SK-MEL-5 (cell line): ENCODE measurements at regions not wholly inside any gene's neighbourhood (a gene's known extent, or its start where the extent isn't known, plus 50 kb on each side); places are given as distances from the start of the nearest gene placed in this dataset.

Experiments
- DNase-seq: peaks from one replicate; pipeline ENCODE4 v3.0.0-alpha.2; 2016; ENCODE audit warnings: low read depth, low spot score
- in situ Hi-C: cut with HindIII; loops from 2 replicates; pipeline ENCODE4 v1.10.0; 2016; ENCODE audit warnings: low sequenced_read_pairs, high pct_unique_total_duplicates, low pct_unique_long_range_greater_than_20kb

- DNase-seq = no peak
- in situ Hi-C loops = no loop called here
Observed at GRCh38 chrX:97666890-97667289, 783.2 kb downstream of the RPA4 start.

GRCh38 chrX:97668126-97668525, 784.4 kb downstream of the RPA4 start:
- DNase-seq = no peak

GRCh38 chrX:97672138-97672537, 788.4 kb downstream of the RPA4 start:
- DNase-seq = no peak
- in situ Hi-C loops = no loop called here

More at GRCh38 chrX:97668126-97668525, 784.4 kb downstream of the RPA4 start:
- in situ Hi-C loops = no loop called here

DNA sequence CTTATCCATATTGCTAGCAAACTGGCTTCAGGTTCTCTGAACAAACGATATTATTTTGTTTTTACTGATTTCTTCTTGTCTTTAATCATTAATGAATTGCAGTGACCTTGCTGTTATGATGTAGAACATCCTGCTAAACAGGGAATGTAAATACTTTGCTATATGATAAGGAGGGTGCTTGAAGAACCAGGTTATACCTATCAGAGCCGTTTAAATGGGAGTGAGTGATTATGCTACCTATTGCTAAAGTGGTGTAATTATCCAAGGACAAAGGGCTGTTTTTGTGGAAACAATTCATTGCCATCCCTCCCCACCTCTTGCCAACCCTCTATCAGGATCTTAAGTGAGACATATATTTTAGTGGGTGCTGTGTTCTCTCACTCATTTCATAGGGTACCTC, 788.9 kb downstream of the RPA4 start:
- in situ Hi-C loops = no loop called here
- DNase-seq = no peak

- DNase-seq = no peak
- in situ Hi-C loops = no loop called here
Observed at GRCh38 chrX:97673135-97673534, 789.4 kb downstream of the RPA4 start.

GRCh38 chrX:97682991-97683840, 799.5 kb downstream of the RPA4 start:
- DNase-seq = no peak
- in situ Hi-C loops = no loop called here

DNA sequence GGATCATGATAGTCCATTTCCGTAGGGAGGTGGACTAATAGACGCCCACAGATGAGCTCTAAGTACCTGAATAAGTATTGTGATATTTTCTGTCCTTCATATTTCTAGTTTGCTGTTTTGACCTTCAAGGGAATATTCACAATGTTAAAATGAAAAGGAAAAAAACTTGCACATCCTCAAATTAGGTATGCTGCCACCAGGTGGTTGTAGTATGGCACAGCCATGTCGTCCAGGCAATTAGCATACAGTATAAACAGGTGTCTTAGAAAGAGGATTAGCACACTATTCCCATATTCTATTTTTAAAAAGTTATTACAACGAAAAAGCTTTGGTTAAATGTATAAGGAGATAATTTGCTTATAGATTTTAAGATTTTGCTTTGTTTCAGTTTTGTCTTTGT, 802.0 kb downstream of the RPA4 start:
- in situ Hi-C loops = no loop called here
- DNase-seq = peak; percentile 60

DNA sequence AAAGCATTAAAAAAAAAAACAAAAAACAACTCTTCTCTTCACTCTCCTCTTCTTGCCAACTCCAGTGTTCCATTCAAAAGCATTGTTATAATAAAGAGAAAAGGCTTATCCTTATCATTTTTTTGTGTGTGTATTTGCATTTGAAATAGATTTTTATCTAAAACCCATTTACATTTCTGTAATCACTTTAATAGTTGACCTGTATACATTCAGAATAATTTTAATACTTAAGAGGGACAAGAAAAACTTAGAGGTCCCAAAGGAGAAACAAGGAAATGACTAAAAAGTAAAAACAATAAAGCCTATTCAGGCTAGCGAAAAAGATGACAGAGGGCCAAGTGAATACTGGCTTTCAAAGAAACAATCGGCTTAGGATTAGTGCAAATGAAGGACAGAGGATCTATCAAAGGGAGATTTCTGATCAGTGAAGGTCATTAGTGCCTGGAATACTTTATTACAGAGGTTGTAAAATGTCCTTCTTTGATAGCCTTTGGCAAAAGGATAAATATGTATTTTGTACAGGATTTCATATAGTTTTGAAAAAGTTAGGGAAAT, 808.3 kb downstream of the RPA4 start:
- in situ Hi-C loops = no loop called here
- peak; percentile 68 for DNase-seq

GRCh38 chrX:97692575-97692974, 808.9 kb downstream of the RPA4 start:
- in situ Hi-C loops = no loop called here
- DNase-seq = peak; percentile 7

DNA sequence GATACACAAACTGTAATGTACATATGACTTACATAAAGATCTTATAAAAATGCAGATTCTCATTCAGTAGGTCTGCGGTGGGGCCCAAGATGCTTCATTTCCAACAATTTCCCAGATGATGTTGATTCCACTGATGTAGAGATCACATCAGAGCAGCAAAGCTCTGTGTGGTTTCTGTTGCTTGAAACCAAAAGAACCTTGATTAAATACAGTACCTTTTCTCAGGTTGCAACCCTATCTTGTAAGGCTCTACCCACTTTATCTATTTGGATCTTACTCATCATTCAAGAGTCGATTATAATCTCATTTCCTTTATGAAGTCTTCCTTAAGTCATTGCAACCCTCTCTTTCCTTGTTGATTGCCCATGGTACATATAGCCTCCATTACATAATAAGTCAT, 816.8 kb downstream of the RPA4 start:
- DNase-seq = no peak
- in situ Hi-C loops = no loop called here

- no peak for DNase-seq
- in situ Hi-C loops = no loop called here
Observed at GRCh38 chrX:97704474-97704873, 820.8 kb downstream of the RPA4 start.

- in situ Hi-C loops = no loop called here
Observed at GRCh38 chrX:97704881-97705280, 821.2 kb downstream of the RPA4 start.

GRCh38 chrX:97705936-97706335, 822.2 kb downstream of the RPA4 start:
- no peak for DNase-seq
- in situ Hi-C loops = no loop called here

More at GRCh38 chrX:97704881-97705280, 821.2 kb downstream of the RPA4 start:
- DNase-seq = no peak

GRCh38 chrX:97714072-97714471, 830.4 kb downstream of the RPA4 start:
- DNase-seq = no peak
- in situ Hi-C loops = no loop called here

DNA sequence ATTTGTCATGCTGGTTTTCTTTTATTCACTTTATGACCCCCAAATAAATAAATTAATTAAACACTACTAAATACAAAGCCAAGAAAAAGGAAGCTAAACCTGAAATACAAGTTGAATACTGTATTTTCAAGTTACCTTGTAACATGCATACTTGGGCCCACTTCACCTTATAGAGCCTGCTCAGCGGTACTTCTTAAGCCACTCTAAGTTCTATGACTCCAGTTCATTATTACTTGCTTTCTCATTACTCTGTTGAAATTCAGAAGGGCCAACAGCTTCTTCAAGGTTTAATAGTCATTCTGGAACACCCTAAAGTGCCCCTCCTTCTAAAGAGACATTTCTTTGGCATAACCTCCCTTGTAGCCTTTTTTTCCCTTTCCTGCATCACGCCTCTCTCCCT, 844.5 kb downstream of the RPA4 start:
- DNase-seq = no peak
- in situ Hi-C loops = no loop called here

- in situ Hi-C loops = no loop called here
- DNase-seq = no peak
Observed at GRCh38 chrX:97740044-97740443, 856.3 kb downstream of the RPA4 start.

- in situ Hi-C loops = no loop called here
- DNase-seq = no peak
Observed at GRCh38 chrX:97740886-97741285, 857.2 kb downstream of the RPA4 start.

DNA sequence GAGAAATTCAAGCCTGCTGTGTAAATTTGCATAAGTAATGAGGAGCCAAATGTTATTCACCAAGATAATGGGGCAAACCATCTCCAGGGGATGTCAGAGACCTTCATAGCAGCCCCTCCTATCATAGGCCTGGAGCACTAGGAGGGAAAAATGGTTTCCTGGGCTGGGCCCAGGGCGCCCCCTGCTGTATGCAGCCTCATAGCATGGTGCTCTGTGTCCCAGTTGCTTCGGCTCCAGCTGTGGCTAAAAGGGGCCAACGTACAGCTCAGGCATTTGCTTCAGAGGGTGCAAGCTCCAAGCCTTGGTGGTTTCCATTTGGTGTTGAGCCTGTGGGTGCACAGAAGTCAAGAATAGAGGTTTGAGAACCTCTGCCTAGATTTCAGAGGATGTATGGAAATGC, 859.3 kb downstream of the RPA4 start:
- DNase-seq = peak; percentile 42
- in situ Hi-C loops = no loop called here

- in situ Hi-C loops = no loop called here
- no peak for DNase-seq
Observed at GRCh38 chrX:97747346-97747745, 863.6 kb downstream of the RPA4 start.
